ENCODE measurements at regions not wholly inside any gene's neighbourhood (a gene's known extent, or its start where the extent isn't known, plus 50 kb on each side); places are given as distances from the start of the nearest gene placed in this dataset.

DNA sequence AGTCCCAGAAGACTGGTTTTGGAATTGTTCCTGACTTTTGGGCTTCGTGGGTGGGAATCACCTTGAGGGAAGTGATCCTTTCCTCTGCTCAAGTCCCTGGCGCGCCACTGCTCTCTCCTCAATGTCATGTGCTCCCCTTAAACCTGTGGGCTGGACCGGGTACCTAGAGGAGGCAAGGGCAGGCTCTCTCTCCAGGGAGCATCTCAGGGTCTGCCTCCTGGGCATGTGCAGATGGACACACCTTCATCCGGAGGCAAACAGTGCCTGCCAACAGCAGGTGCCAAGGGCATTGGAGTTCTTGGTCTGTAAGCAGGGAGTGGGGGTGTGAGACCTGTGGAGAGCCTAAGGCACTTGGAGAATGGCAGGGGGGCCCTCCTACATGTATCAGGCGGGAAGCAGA, 142.6 kb downstream of the INHBB start:
- WGBS, 2 donors (ENCODE audit: extremely low coverage in 2 of 2, insufficient read length in 2 of 2, insufficient replicate concordance in 1 of 2), result no CpG with 5 or more reads among the region's 6 CpGs
- Histone ChIP-seq H3K9ac (ENCODE audit: low read depth, low read length, poor library complexity) (no peak overlapping the region), H2AFZ (ENCODE audit: low read length) (no peak overlapping the region), H2BK12ac (ENCODE audit: low read length) (no peak overlapping the region), H3K4ac (ENCODE audit: low read length) (no peak overlapping the region), H3K27ac (replicated peaks; ENCODE audit: low read length) (no peak overlapping the region), H3K79me1 (ENCODE audit: low read depth, low read length) (peaks cover 2% of the 10 kb centered on the region), H3K27me3 (ENCODE audit: control insufficient read depth in 3 of 3, insufficient read depth in 3 of 3, low read depth in 1 of 3, low read length in 3 of 3) (peaks cover 0 to 18% (median 0%) of the 10 kb centered on the region in 3 experiments), H3K23ac (ENCODE audit: low read depth, low read length, poor library complexity) (no peak overlapping the region), H3K18ac (ENCODE audit: low read length) (peak overlapping the region; percentile 73), H3K4me3 (ENCODE audit: low read length in 2 of 2) (no peak overlapping the region), H2BK120ac (ENCODE audit: low read depth, low read length) (no peak overlapping the region), H4K8ac (ENCODE audit: low read depth, low read length) (no peak overlapping the region), H3K9me3 (replicated peaks in 1 of 2; ENCODE audit: control insufficient read depth in 2 of 2, insufficient read depth in 1 of 2, low read depth in 1 of 2, low read length in 2 of 2) (peaks cover 0 to 8% of the 10 kb centered on the region in 2 donors), H3K4me1 (ENCODE audit: control insufficient read depth in 2 of 2, insufficient read depth in 1 of 2, low read depth in 1 of 2, low read length in 2 of 2) (peaks cover 5 to 8% of the 10 kb centered on the region in 2 donors), H2BK15ac (ENCODE audit: low read length) (no peak overlapping the region), H3K14ac (ENCODE audit: low read length) (peak overlapping the region; percentile 61), H3K36me3 (replicated peaks in 1 of 2; ENCODE audit: control insufficient read depth in 2 of 2, insufficient read depth in 2 of 2, low read length in 2 of 2) (no peaks in the 10 kb centered on the region), H3K4me2 (ENCODE audit: insufficient read depth, low read length, poor library complexity, severe bottlenecking) (no peak overlapping the region), H4K91ac (ENCODE audit: low read depth, low read length, poor library complexity) (no peak overlapping the region), H2BK5ac (ENCODE audit: low read length) (peak overlapping the region; percentile 39), H2AK5ac (ENCODE audit: low read depth, low read length) (peak overlapping the region; percentile 48)
- no peak for DNase-seq (ENCODE audit: low spot score)

DNA sequence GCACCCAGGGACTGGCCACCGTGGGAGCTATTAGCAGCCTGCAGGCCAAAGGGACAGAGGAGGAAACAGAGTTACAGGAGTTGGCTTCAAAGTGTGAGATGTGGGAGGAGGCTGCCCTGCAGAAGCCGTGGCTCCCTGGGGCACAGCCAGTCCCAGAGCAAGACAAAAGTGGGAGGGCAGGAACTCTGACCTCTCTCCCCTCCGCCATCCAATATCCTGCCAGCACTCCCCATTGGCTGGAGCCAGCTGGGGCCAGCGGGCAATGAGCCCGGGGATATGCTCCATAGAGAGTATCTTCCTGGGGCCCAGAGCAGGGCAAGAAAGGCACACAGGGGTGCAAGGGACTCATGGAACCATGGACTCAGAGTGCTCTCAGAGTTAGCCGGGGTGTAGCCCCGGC, 143.1 kb downstream of the INHBB start:
- Histone ChIP-seq H2AK5ac (ENCODE audit: low read depth, low read length) (peak overlapping the region; percentile 48), H3K36me3 (replicated peaks in 1 of 2; ENCODE audit: control insufficient read depth in 2 of 2, insufficient read depth in 2 of 2, low read length in 2 of 2) (no peaks in the 10 kb centered on the region), H3K23ac (ENCODE audit: low read depth, low read length, poor library complexity) (no peak overlapping the region), H3K9ac (ENCODE audit: low read depth, low read length, poor library complexity) (no peak overlapping the region), H3K4me1 (ENCODE audit: control insufficient read depth in 2 of 2, insufficient read depth in 1 of 2, low read depth in 1 of 2, low read length in 2 of 2) (peaks cover 5 to 8% of the 10 kb centered on the region in 2 donors), H2BK15ac (ENCODE audit: low read length) (no peak overlapping the region), H3K79me1 (ENCODE audit: low read depth, low read length) (peaks cover 2% of the 10 kb centered on the region), H3K27me3 (ENCODE audit: control insufficient read depth in 3 of 3, insufficient read depth in 3 of 3, low read depth in 1 of 3, low read length in 3 of 3) (peaks cover 0 to 18% (median 0%) of the 10 kb centered on the region in 3 experiments), H2BK120ac (ENCODE audit: low read depth, low read length) (no peak overlapping the region), H2BK12ac (ENCODE audit: low read length) (no peak overlapping the region), H3K9me3 (replicated peaks in 1 of 2; ENCODE audit: control insufficient read depth in 2 of 2, insufficient read depth in 1 of 2, low read depth in 1 of 2, low read length in 2 of 2) (peaks cover 0 to 8% of the 10 kb centered on the region in 2 donors), H2AFZ (ENCODE audit: low read length) (no peak overlapping the region), H2BK5ac (ENCODE audit: low read length) (peak overlapping the region; percentile 39), H3K18ac (ENCODE audit: low read length) (no peak overlapping the region), H3K14ac (ENCODE audit: low read length) (no peak overlapping the region), H3K4ac (ENCODE audit: low read length) (no peak overlapping the region), H3K4me2 (ENCODE audit: insufficient read depth, low read length, poor library complexity, severe bottlenecking) (no peak overlapping the region), H3K4me3 (ENCODE audit: low read length in 2 of 2) (no peak overlapping the region), H4K8ac (ENCODE audit: low read depth, low read length) (no peak overlapping the region), H4K91ac (ENCODE audit: low read depth, low read length, poor library complexity) (no peak overlapping the region), H3K27ac (replicated peaks; ENCODE audit: low read length) (no peak overlapping the region)
- no CpG with 5 or more reads among the region's 7 CpGs for WGBS, 2 donors (ENCODE audit: extremely low coverage in 2 of 2, insufficient read length in 2 of 2, insufficient replicate concordance in 1 of 2)
- DNase-seq (ENCODE audit: low spot score), result no peak

DNA sequence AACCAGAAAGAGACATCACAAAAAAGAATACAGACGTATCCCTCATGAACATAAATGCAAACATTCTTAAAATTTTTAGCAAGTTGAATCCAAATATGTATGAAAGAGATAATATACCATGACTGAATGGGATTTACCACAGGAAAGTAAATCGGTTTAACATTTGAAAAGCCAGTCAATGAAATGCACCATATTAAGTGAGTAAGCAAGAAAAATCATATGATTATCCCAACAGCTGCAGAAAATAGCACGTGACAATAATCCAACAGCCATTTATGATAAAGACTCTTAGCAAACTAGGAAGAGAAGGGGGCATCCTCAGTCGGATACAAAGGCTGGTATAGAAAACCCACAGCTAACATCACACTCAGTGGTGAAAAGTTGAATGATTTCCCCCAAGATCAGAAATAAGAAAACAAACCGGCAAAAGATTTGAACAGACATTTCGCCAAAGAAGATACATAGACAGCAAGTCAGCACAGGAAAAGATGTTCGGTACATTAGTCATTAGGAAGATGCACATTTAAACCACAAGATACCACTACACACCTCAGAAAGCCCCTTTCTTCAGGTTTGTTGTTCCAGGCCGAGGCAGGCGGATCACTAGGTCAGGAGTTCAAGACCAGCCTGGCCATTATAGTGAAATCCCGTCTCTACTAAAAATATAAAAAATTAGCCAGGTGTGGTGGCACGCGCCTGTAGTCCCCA, 144.3 kb downstream of the INHBB start:
- no peak overlapping the region for H2BK12ac ChIP-seq (ENCODE audit: low read length)
- H3K4me3 ChIP-seq (ENCODE audit: low read length in 2 of 2), result no peak overlapping the region
- H2BK120ac ChIP-seq (ENCODE audit: low read depth, low read length), result no peak overlapping the region
- no peak overlapping the region for H2BK5ac ChIP-seq (ENCODE audit: low read length)
- peaks cover 0 to 8% of the 10 kb centered on the region in 2 donors for H3K9me3 ChIP-seq (replicated peaks in 1 of 2; ENCODE audit: control insufficient read depth in 2 of 2, insufficient read depth in 1 of 2, low read depth in 1 of 2, low read length in 2 of 2)
- peaks cover 2% of the 10 kb centered on the region for H3K79me1 ChIP-seq (ENCODE audit: low read depth, low read length)
- no peak overlapping the region for H2AK5ac ChIP-seq (ENCODE audit: low read depth, low read length)
- H2AFZ ChIP-seq (ENCODE audit: low read length), result no peak overlapping the region
- H3K14ac ChIP-seq (ENCODE audit: low read length), result no peak overlapping the region
- no peak overlapping the region for H2BK15ac ChIP-seq (ENCODE audit: low read length)
- H4K8ac ChIP-seq (ENCODE audit: low read depth, low read length), result no peak overlapping the region
- no peak overlapping the region for H3K9ac ChIP-seq (ENCODE audit: low read depth, low read length, poor library complexity)
- peaks cover 5 to 8% of the 10 kb centered on the region in 2 donors for H3K4me1 ChIP-seq (ENCODE audit: control insufficient read depth in 2 of 2, insufficient read depth in 1 of 2, low read depth in 1 of 2, low read length in 2 of 2)
- H4K91ac ChIP-seq (ENCODE audit: low read depth, low read length, poor library complexity), result no peak overlapping the region
- H3K4ac ChIP-seq (ENCODE audit: low read length), result no peak overlapping the region
- WGBS, 2 donors (ENCODE audit: extremely low coverage in 2 of 2, insufficient read length in 2 of 2, insufficient replicate concordance in 1 of 2), result no CpG with 5 or more reads among the region's 12 CpGs
- H3K4me2 ChIP-seq (ENCODE audit: insufficient read depth, low read length, poor library complexity, severe bottlenecking), result no peak overlapping the region
- H3K18ac ChIP-seq (ENCODE audit: low read length), result no peak overlapping the region
- no peaks in the 10 kb centered on the region for H3K36me3 ChIP-seq (replicated peaks in 1 of 2; ENCODE audit: control insufficient read depth in 2 of 2, insufficient read depth in 2 of 2, low read length in 2 of 2)
- no peak for DNase-seq (ENCODE audit: low spot score)
- no peak overlapping the region for H3K27ac ChIP-seq (replicated peaks; ENCODE audit: low read length)
- peaks cover 0 to 8% (median 0%) of the 10 kb centered on the region in 3 experiments for H3K27me3 ChIP-seq (ENCODE audit: control insufficient read depth in 3 of 3, insufficient read depth in 3 of 3, low read depth in 1 of 3, low read length in 3 of 3)
- no peak overlapping the region for H3K23ac ChIP-seq (ENCODE audit: low read depth, low read length, poor library complexity)

DNA sequence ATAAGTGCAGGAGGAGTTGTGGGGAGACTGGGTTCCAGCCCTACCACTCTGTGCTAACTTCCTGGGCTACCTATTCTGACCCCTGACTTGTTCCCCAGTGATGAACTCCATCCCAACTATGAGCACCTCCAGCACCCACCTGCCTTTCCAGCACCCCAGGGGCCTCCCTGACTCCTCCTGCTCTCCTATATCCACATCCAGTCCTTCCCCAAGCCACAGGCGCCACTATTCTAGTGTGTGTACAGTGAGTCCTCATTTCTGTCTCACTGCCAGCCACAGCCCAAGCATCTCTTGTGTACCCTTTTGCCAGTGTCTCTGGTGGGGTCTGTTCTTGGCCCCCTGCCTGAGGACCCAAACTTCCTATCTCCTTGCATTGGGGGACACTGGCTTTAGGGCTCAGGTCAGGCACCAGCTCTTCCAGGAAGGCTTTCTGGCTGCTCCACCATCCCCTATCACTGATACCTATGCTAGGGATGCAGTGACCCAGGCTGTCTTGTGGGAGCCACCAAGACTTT, 145.2 kb downstream of the INHBB start:
- Histone ChIP-seq H3K36me3 (replicated peaks in 1 of 2; ENCODE audit: control insufficient read depth in 2 of 2, insufficient read depth in 2 of 2, low read length in 2 of 2) (no peaks in the 10 kb centered on the region), H3K18ac (ENCODE audit: low read length) (no peak overlapping the region), H4K91ac (ENCODE audit: low read depth, low read length, poor library complexity) (no peak overlapping the region), H3K9ac (ENCODE audit: low read depth, low read length, poor library complexity) (no peak overlapping the region), H3K4me2 (ENCODE audit: insufficient read depth, low read length, poor library complexity, severe bottlenecking) (no peak overlapping the region), H2BK15ac (ENCODE audit: low read length) (no peak overlapping the region), H3K27me3 (ENCODE audit: control insufficient read depth in 3 of 3, insufficient read depth in 3 of 3, low read depth in 1 of 3, low read length in 3 of 3) (peaks cover 0 to 7% (median 0%) of the 10 kb centered on the region in 3 experiments), H3K27ac (replicated peaks; ENCODE audit: low read length) (no peak overlapping the region), H3K4ac (ENCODE audit: low read length) (no peak overlapping the region), H2BK120ac (ENCODE audit: low read depth, low read length) (no peak overlapping the region), H2AK5ac (ENCODE audit: low read depth, low read length) (no peak overlapping the region), H2AFZ (ENCODE audit: low read length) (no peak overlapping the region), H3K79me1 (ENCODE audit: low read depth, low read length) (peaks cover 2% of the 10 kb centered on the region), H3K4me3 (ENCODE audit: low read length in 2 of 2) (no peak overlapping the region), H3K9me3 (replicated peaks in 1 of 2; ENCODE audit: control insufficient read depth in 2 of 2, insufficient read depth in 1 of 2, low read depth in 1 of 2, low read length in 2 of 2) (peaks cover 0 to 7% of the 10 kb centered on the region in 2 donors), H2BK12ac (ENCODE audit: low read length) (no peak overlapping the region), H3K14ac (ENCODE audit: low read length) (no peak overlapping the region), H2BK5ac (ENCODE audit: low read length) (no peak overlapping the region), H3K23ac (ENCODE audit: low read depth, low read length, poor library complexity) (no peak overlapping the region), H4K8ac (ENCODE audit: low read depth, low read length) (no peak overlapping the region), H3K4me1 (ENCODE audit: control insufficient read depth in 2 of 2, insufficient read depth in 1 of 2, low read depth in 1 of 2, low read length in 2 of 2) (peaks cover 5 to 8% of the 10 kb centered on the region in 2 donors)
- WGBS, 2 donors (ENCODE audit: extremely low coverage in 2 of 2, insufficient read length in 2 of 2, insufficient replicate concordance in 1 of 2), result no CpG with 5 or more reads among the region's 1 CpG
- no peak for DNase-seq (ENCODE audit: low spot score)

All from neuronal stem cell (in vitro differentiated cells).